ENCODE measurements at regions not wholly inside any gene's neighbourhood (a gene's known extent, or its start where the extent isn't known, plus 50 kb on each side); places are given as distances from the start of the nearest gene placed in this dataset.

- intact Hi-C loops (cut with DNase I) = no loop called here
- no peak for ATAC-seq
- DNase-seq = no peak
Observed at GRCh38 chr1:114342376-114342775, 168.6 kb downstream of the TRIM33 start.

GRCh38 chr1:114341856-114342255, 169.1 kb downstream of the TRIM33 start:
- ATAC-seq (no peak), DNase-seq (no peak)
- intact Hi-C loops (cut with DNase I) = no loop called here

GRCh38 chr1:114341299-114341698, 169.7 kb downstream of the TRIM33 start:
- no peak for DNase-seq
- ATAC-seq = peak in 1 of 2 donors; percentile 34
- intact Hi-C loops (cut with DNase I) = no loop called here

- intact Hi-C loops (cut with DNase I) = no loop called here
- DNase-seq = no peak
Observed at GRCh38 chr1:114340892-114341291, 170.1 kb downstream of the TRIM33 start.

GRCh38 chr1:114339379-114339778, 171.6 kb downstream of the TRIM33 start:
- intact Hi-C loops (cut with DNase I) = no loop called here
- ATAC-seq = no peak
- DNase-seq = no peak

More at GRCh38 chr1:114340892-114341291, 170.1 kb downstream of the TRIM33 start:
- ATAC-seq = no peak

- no peak for ATAC-seq
- intact Hi-C loops (cut with DNase I) = no loop called here
- no peak for DNase-seq
Observed at GRCh38 chr1:114338191-114338890, 172.7 kb downstream of the TRIM33 start.

- ATAC-seq (no peak), DNase-seq (no peak)
- intact Hi-C loops (cut with DNase I) = no loop called here
Observed at GRCh38 chr1:114337417-114337816, 173.6 kb downstream of the TRIM33 start.

- ATAC-seq (no peak), DNase-seq (no peak)
- intact Hi-C loops (cut with DNase I) = no loop called here
Observed at GRCh38 chr1:114336360-114336759, 174.6 kb downstream of the TRIM33 start.

- intact Hi-C loops (cut with DNase I) = no loop called here
- no peak for ATAC-seq
- DNase-seq = no peak
Observed at GRCh38 chr1:114335273-114335672, 175.7 kb downstream of the TRIM33 start.

GRCh38 chr1:114334297-114334696, 176.7 kb downstream of the TRIM33 start:
- peak in 1 of 2 donors; percentile 12 for ATAC-seq
- intact Hi-C loops (cut with DNase I) = no loop called here
- no peak for DNase-seq

GRCh38 chr1:114333690-114334089, 177.3 kb downstream of the TRIM33 start:
- DNase-seq (no peak), ATAC-seq (no peak)

GRCh38 chr1:114331936-114332335, 178.3 kb upstream of the SYT6 start:
- ATAC-seq (no peak), DNase-seq (no peak)
- intact Hi-C loops (cut with DNase I) = no loop called here

More at GRCh38 chr1:114333690-114334089, 177.3 kb downstream of the TRIM33 start:
- intact Hi-C loops (cut with DNase I) = no loop called here

GRCh38 chr1:114330451-114330983, 176.8 kb upstream of the SYT6 start:
- intact Hi-C loops (cut with DNase I) = no loop called here
- DNase-seq (no peak), ATAC-seq (no peak)

- intact Hi-C loops (cut with DNase I) = no loop called here
- DNase-seq (no peak), ATAC-seq (no peak)
Observed at GRCh38 chr1:114328361-114328904, 174.8 kb upstream of the SYT6 start.

GRCh38 chr1:114324662-114324965, 170.9 kb upstream of the SYT6 start:
- DNase-seq = no peak
- no peak for ATAC-seq

GRCh38 chr1:114323959-114324661, 170.4 kb upstream of the SYT6 start:
- ATAC-seq = no peak
- intact Hi-C loops (cut with DNase I) = no loop called here
- DNase-seq = no peak

More at GRCh38 chr1:114324662-114324965, 170.9 kb upstream of the SYT6 start:
- intact Hi-C loops (cut with DNase I) = no loop called here

- ATAC-seq (no peak), DNase-seq (no peak)
- intact Hi-C loops (cut with DNase I) = no loop called here
Observed at GRCh38 chr1:114322734-114323133, 169.1 kb upstream of the SYT6 start.

- intact Hi-C loops (cut with DNase I) = no loop called here
- DNase-seq = no peak
- no peak for ATAC-seq
Observed at GRCh38 chr1:114322207-114322606, 168.5 kb upstream of the SYT6 start.

- DNase-seq (no peak), ATAC-seq (peak in 1 of 2 donors; percentile 40)
- intact Hi-C loops (cut with DNase I) = no loop called here
Observed at GRCh38 chr1:114320586-114320985, 166.9 kb upstream of the SYT6 start.

- no peak for ATAC-seq
- intact Hi-C loops (cut with DNase I) = no loop called here
- no peak for DNase-seq
Observed at GRCh38 chr1:114319418-114319817, 165.7 kb upstream of the SYT6 start.
